HAP-1 (cell line): ENCODE measurements at regions not wholly inside any gene's neighbourhood (a gene's known extent, or its start where the extent isn't known, plus 50 kb on each side); places are given as distances from the start of the nearest gene placed in this dataset.
A peak's percentile ranks its signal among the peaks of the same experiment; 100 is the strongest.

Source experiments
- DNase-seq, 2 experiments: peaks; one replicate each; pipeline ENCODE4 v3.0.0-alpha.2; 2016 to 2020; ENCODE audit warnings: low spot score in 2 of 2
- H3K27me3 ChIP-seq: fragments of 250-450 bp; sonication (Bioruptor Pico); 2 replicates; pipeline ENCODE4 v1.5.1; 2020; ENCODE audit warnings: low read depth, mild to moderate bottlenecking, moderate library complexity
- H3K36me3 ChIP-seq: fragments of 250-450 bp; sonication (Bioruptor Pico); replicated peaks from 2 replicates; pipeline ENCODE4 v1.5.1; 2020; ENCODE audit warnings: mild to moderate bottlenecking
- H3K4me1 ChIP-seq: fragments of 250-450 bp; sonication (Bioruptor Pico); 2 replicates; pipeline ENCODE4 v1.5.1; 2020; ENCODE audit warnings: mild to moderate bottlenecking
- H3K4me3 ChIP-seq: fragments of 250-450 bp; sonication (Bioruptor Pico); 2 replicates; pipeline ENCODE4 v1.5.1; 2020; ENCODE audit warnings: mild to moderate bottlenecking, moderate library complexity
- H3K9me3 ChIP-seq: fragments of 250-450 bp; sonication (Bioruptor Pico); 2 replicates; pipeline ENCODE4 v1.5.1; 2020; ENCODE audit warnings: mild to moderate bottlenecking, moderate library complexity
- in situ Hi-C: fragments of 300-500 bp; cut with MboI; formaldehyde crosslinking; loops from 3 replicates; pipeline ENCODE4 v1.14.3; 2020; ENCODE audit warnings: low sequenced_read_pairs, inconsistent platforms, mixed read lengths

DNA sequence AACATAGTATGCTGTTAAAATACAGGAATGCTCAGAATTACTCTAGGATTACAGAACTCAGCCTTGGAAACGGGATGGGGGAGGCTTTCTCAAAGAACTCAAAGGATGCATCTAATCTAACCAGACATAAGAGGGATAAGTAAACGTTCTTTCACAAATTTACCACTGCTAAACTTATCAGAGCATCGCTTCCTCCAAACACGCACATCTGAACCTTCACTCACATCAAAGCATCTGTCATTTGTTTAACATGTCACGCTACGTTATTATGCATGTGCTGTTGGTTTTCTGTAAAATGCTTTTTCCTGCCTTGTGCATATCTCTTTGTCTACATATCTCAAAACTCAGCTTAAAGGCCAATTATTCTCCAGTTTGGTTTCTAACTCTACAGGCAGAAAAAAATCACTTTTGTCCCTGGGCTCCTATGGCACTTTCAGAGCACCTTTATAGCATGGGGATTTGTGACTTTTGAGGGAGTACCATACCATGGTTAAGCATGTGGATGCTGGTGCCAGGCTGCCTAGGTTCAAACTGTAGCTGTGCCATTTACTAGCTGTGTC is 106.7 kb upstream of the FSHR start:
- Histone ChIP-seq H3K27me3 (no peaks in the 10 kb centered on the region), H3K36me3 (no peaks in the 10 kb centered on the region), H3K9me3 (no peaks in the 10 kb centered on the region), H3K4me3 (no peak overlapping the region), H3K4me1 (peaks cover 14% of the 10 kb centered on the region)
- DNase-seq = no peak
- in situ Hi-C loops = no loop called here

- no peaks in the 10 kb centered on the region for H3K36me3 ChIP-seq
- peaks cover 14% of the 10 kb centered on the region for H3K4me1 ChIP-seq
- in situ Hi-C loops = no loop called here
- H3K4me3 ChIP-seq = no peak overlapping the region
- no peaks in the 10 kb centered on the region for H3K9me3 ChIP-seq
- H3K27me3 ChIP-seq = no peaks in the 10 kb centered on the region
- no peak for DNase-seq
Measured at GRCh38 chr2:49259926-49260325, 105.6 kb upstream of the FSHR start.

DNA sequence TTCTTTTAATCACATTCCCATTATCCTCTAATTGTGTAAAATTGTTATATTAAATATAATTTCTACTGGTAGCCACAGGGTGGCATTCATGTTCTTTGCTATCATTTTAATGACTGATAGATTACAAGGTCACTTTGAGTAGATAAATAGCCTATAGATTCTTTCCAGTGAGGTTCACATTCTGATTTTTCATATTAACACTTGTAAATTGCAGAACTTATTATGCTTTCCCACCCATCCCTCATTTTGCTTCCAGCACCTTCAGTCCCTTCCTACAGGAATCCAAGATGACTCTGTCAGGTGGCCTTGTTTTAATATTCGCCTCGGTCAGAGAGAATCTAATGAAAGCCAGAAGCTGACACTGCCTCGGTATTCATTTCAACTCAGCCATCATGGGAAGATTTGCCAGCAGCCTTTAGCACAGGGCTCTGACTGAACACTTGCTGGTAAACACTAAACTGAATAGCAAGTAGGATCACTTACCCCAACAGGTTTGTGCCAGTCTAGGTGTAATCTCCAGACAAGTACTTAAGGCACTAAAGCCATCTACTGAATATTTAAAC is 101.2 kb upstream of the FSHR start:
- Histone ChIP-seq H3K9me3 (no peaks in the 10 kb centered on the region), H3K36me3 (no peaks in the 10 kb centered on the region), H3K27me3 (no peaks in the 10 kb centered on the region), H3K4me3 (no peak overlapping the region), H3K4me1 (no peaks in the 10 kb centered on the region)
- peak; percentile 18 to 63 for DNase-seq
- in situ Hi-C loops = no loop called here

DNA sequence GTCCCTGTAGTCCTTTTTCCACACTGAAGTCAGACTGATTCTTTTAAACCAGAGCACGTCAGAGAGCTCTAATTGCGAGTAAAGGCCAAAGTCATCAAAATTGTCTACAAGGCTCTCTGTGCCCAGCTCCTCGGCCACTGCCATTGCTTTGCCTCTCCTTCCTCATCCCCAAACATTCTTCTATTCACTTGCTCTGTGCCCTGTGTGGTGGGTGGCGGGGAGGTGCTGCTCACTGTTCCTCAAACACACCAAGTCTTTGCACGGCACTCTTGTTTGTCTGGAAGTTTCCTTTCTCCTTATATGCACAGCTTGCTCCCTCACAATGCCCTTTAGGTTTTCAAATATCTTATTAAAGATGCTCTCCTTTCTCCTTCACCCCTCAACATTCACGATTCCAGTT is 100.1 kb upstream of the FSHR start:
- H3K36me3 ChIP-seq = no peaks in the 10 kb centered on the region
- no peaks in the 10 kb centered on the region for H3K9me3 ChIP-seq
- in situ Hi-C loops = no loop called here
- no peak overlapping the region for H3K4me3 ChIP-seq
- no peak for DNase-seq
- H3K27me3 ChIP-seq = no peaks in the 10 kb centered on the region
- H3K4me1 ChIP-seq = no peaks in the 10 kb centered on the region

DNA sequence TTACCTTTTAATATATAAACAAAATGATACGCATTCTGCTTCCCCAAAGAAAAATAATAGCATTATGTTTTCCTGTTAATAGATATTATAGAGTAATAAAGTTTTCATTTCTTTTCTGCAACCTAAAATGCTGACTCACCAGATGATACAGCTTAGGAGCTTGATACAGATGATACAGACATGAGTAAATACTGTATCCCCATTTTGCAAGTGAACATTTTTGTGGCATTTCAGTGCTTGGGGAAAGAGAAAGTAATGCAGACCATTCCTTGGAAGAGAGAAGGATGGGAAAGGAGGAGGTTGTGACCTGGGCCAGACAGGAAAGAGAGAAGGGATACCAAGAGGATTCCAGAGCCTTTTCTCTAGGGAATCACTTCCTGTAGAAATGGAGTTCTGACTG is 97.5 kb upstream of the FSHR start:
- Histone ChIP-seq H3K4me3 (no peak overlapping the region), H3K36me3 (no peaks in the 10 kb centered on the region), H3K9me3 (no peaks in the 10 kb centered on the region), H3K27me3 (no peaks in the 10 kb centered on the region), H3K4me1 (no peaks in the 10 kb centered on the region)
- DNase-seq = no peak
- in situ Hi-C loops = no loop called here

DNA sequence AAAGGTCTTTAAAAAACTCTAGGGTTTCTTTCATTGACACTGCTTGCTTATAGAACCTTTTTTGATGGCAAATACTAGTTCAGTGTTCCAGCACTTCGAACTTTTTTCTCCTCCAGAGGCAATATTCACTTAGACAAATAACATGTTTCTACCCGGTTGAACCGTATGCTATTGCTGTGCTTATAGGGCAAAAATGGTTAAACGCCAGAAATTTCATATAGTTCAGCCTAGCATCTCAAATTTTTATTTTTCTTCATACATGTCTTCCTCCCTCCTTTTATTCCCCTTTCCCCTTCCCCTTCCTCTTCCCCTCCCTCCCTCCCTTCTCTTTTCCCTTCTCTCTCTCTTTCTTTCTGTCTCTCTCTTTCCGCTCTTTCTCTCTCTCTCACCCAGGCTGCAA is 96.9 kb upstream of the FSHR start:
- DNase-seq = no peak
- no peaks in the 10 kb centered on the region for H3K4me1 ChIP-seq
- no peaks in the 10 kb centered on the region for H3K36me3 ChIP-seq
- H3K9me3 ChIP-seq = no peaks in the 10 kb centered on the region
- no peak overlapping the region for H3K4me3 ChIP-seq
- in situ Hi-C loops = no loop called here
- H3K27me3 ChIP-seq = no peaks in the 10 kb centered on the region

DNA sequence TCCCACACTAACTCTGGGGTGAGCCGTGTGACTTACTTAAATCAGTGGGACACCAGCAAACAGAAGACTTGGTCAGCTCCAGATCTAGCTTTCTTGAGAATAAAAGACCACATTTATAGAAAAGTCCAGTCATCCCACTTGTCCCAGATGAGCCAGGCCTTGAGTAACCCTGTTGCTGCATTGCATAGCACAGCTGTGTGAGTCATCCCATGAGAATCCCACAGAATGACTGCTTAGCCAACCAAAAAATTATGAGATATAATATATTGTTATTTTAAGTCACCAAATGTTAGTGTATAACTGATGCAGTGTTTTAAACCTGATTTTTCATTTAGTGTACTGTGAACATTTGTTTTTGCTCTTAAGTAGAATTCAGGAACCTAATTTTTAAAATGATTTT is 94.2 kb upstream of the FSHR start:
- no peaks in the 10 kb centered on the region for H3K4me1 ChIP-seq
- no peak for DNase-seq
- in situ Hi-C loops = no loop called here

GRCh38 chr2:49241991-49242390 is 87.7 kb upstream of the FSHR start:
- no peaks in the 10 kb centered on the region for H3K36me3 ChIP-seq
- DNase-seq = no peak
- H3K4me3 ChIP-seq = no peak overlapping the region
- H3K9me3 ChIP-seq = no peaks in the 10 kb centered on the region
- H3K4me1 ChIP-seq = no peaks in the 10 kb centered on the region
- no peaks in the 10 kb centered on the region for H3K27me3 ChIP-seq
- in situ Hi-C loops = no loop called here

More for the DNA sequence above, 94.2 kb upstream of the FSHR start:
- Histone ChIP-seq H3K27me3 (no peaks in the 10 kb centered on the region), H3K4me3 (no peak overlapping the region), H3K36me3 (no peaks in the 10 kb centered on the region), H3K9me3 (no peaks in the 10 kb centered on the region)

GRCh38 chr2:49241501-49241900 is 87.2 kb upstream of the FSHR start:
- in situ Hi-C loops = no loop called here
- H3K27me3 ChIP-seq = no peaks in the 10 kb centered on the region
- H3K4me3 ChIP-seq = no peak overlapping the region
- DNase-seq = no peak
- no peaks in the 10 kb centered on the region for H3K4me1 ChIP-seq
- H3K9me3 ChIP-seq = no peaks in the 10 kb centered on the region
- no peaks in the 10 kb centered on the region for H3K36me3 ChIP-seq

- no peak for DNase-seq
- H3K27me3 ChIP-seq = no peaks in the 10 kb centered on the region
- H3K9me3 ChIP-seq = no peaks in the 10 kb centered on the region
- in situ Hi-C loops = no loop called here
- H3K4me3 ChIP-seq = no peak overlapping the region
- H3K4me1 ChIP-seq = no peaks in the 10 kb centered on the region
- H3K36me3 ChIP-seq = no peaks in the 10 kb centered on the region
Measured at GRCh38 chr2:49240608-49241007, 86.3 kb upstream of the FSHR start.

GRCh38 chr2:49238604-49238960 is 84.3 kb upstream of the FSHR start:
- Histone ChIP-seq H3K4me1 (no peaks in the 10 kb centered on the region), H3K36me3 (no peaks in the 10 kb centered on the region), H3K4me3 (no peak overlapping the region), H3K9me3 (no peaks in the 10 kb centered on the region), H3K27me3 (no peaks in the 10 kb centered on the region)
- in situ Hi-C loops = no loop called here
- DNase-seq = no peak

DNA sequence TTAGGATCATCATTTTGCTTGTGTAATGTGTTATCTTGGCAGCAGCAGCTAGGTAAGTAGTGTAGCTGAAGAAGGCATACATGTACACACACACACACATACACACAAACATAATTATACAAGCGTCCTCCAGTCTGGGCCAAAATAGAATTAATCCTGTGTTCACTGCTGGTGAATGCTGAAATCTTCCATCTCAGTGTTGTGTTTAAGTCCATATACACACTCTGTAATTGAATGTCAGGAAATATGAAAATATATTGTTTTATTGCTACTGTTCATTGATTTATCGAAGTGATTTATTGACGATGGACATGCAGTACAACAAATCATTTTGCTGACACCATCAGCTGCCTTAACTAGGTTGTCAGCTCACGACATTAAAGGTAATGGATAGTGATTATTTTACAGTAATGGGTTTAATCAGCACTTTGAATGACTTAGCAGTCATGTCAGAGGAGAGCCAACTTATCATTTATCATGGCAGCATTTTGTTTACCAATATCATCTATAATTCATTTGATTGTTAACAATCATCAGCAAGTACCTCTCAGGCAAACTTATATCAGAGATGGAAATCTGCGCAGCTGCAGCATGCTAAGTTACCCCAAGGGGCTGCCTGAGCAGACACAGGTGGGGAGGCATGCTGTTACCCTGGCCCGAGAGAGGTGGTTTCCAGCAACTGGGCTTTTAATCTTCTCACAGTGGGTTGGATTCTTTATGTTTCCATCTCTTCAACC is 83.7 kb upstream of the FSHR start:
- Histone ChIP-seq H3K9me3 (no peaks in the 10 kb centered on the region), H3K36me3 (no peaks in the 10 kb centered on the region), H3K27me3 (no peaks in the 10 kb centered on the region), H3K4me3 (no peak overlapping the region), H3K4me1 (no peaks in the 10 kb centered on the region)
- no peak for DNase-seq
- in situ Hi-C loops = no loop called here

GRCh38 chr2:49236316-49236715 is 82.0 kb upstream of the FSHR start:
- H3K36me3 ChIP-seq = no peaks in the 10 kb centered on the region
- DNase-seq = no peak
- in situ Hi-C loops = no loop called here
- no peak overlapping the region for H3K4me3 ChIP-seq
- 0 out of 2 replicates have a peak, but pooled peaks cover 2% of the 10 kb centered on the region for H3K9me3 ChIP-seq
- H3K27me3 ChIP-seq = no peaks in the 10 kb centered on the region
- H3K4me1 ChIP-seq = no peaks in the 10 kb centered on the region

DNA sequence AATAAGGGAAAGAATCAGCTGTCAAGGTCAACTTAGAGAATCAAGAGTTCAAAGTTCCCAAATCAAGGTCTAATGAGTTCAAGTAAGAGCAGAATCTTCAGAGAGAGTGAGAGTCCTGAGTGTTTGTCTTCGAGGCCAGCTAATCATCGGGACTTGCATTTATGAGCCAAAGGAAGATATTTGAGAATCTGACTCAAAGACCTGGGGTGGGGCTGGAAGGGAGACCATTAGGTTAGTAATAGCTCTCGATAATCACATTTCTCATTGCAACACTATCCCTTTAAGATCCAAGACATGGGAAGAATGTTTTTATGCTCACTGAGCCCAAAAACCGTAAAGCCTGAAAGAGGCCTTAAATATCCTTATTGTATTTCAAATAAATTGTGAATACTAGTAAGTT is 72.0 kb upstream of the FSHR start:
- no peaks in the 10 kb centered on the region for H3K27me3 ChIP-seq
- no peaks in the 10 kb centered on the region for H3K9me3 ChIP-seq
- H3K36me3 ChIP-seq = no peaks in the 10 kb centered on the region
- H3K4me3 ChIP-seq = no peak overlapping the region
- H3K4me1 ChIP-seq = no peaks in the 10 kb centered on the region; the same call in 1 of the 2 replicates
- in situ Hi-C loops = no loop called here
- no peak for DNase-seq
